Fibroblast of skin of left biceps (primary cell): ENCODE measurements at regions not wholly inside any gene's neighbourhood (a gene's known extent, or its start where the extent isn't known, plus 50 kb on each side); places are given as distances from the start of the nearest gene placed in this dataset.
"Not testable (repeated sequence)": the region's sequence is repeated elsewhere in the genome, so short reads cannot be mapped to it uniquely, and the experiment has no call there.

Source experiments
- DNase-seq, 2 experiments: peaks; one replicate each; pipeline ENCODE4 v3.0.0-alpha.2; 2013; ENCODE audit warnings: low read depth in 2 of 2

DNA sequence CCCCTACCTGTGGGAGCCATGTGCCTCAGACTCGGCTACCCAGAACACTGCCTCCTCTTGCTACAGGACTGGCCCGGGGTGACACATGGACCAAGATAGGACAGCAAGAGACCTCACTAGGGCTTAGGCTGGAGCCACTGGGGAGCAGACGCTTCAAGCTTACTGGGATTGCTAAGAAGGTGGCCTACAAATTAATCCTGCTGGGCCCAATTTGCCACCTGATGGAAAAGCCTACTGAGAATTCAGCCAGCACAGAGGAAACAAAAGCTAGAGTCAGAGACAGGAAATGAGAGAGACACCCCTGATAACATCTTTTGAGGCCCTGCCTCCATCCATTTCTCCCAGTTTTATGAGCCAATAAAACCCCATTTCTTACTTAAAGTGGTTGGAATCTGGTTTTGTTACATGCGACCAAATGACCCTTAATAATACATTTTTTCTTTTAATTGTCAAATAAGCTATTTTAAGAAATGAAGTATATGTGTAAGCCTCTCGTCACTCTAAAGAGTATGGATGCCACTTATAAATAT, 282.1 kb downstream of the CXCL12 start:
- DNase-seq: no peak

DNA sequence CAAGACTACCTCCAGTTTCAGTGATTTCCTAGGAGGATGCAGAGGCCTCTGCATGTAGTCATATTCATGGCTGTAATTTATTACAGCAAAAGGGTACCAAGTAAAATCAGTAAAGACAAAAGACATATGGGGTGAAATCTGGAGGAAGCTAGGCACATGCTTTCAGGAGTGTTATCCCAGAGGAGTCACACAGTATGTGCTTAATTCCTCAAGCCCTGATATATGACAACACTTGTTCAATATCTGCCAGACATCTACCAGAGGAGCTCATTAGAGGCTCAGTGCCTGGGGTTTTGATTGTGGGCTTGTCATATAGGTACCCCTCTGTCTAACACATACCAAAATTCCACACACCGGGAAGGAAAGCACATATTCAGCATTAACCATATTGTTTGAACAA, 283.8 kb downstream of the CXCL12 start:
- no peak for DNase-seq

- no peak for DNase-seq
These were observed 285.4 kb downstream of the CXCL12 start for GRCh38 chr10:44099511-44099910.

- not testable (repeated sequence) for DNase-seq
These were observed 288.7 kb downstream of the CXCL12 start for GRCh38 chr10:44096217-44096616.

- no peak for DNase-seq
These were observed 295.2 kb downstream of the CXCL12 start for GRCh38 chr10:44089671-44090070.

DNA sequence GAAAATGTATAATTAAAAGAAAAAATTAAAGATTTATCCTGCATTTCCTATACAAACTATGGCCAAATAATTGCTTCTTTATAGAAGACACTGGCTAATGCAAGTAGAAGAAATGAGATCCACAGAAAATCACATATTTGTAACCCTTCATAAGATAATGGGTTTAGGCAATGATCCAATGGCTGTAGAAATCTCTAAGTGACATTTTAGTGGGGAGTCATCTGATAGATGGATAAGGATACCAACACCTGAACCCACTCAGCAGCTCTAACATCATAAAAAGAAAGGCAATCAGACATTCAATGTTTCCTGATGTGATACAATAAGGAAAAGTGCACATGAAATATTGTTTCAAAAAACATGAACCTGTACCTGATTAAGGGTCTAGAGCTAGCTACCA, 297.5 kb downstream of the CXCL12 start:
- DNase-seq: no peak

GRCh38 chr10:44083719-44084400, 301.0 kb downstream of the CXCL12 start:
- DNase-seq: no peak

DNA sequence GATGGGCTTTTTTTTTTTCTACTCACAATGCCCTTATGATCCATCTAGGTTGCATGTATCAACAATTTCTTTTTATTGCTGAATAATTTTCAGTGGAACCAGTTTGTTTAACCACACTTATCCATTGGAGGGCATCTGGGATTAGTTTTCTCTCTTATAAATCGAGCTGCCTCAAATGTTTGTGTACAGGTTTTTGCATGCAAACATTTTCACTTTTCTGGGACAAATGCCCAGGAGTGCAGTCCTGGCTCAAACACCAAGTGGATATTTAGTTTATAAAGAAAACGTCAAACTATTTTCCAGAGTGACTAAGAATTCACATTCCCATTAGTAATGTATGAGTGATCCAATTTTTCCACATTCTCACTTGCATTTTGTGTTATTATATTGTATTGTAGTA, 313.4 kb downstream of the CXCL12 start:
- peak; percentile 84 to 86 for DNase-seq

GRCh38 chr10:44070282-44070681, 314.6 kb downstream of the CXCL12 start:
- DNase-seq: no peak

DNA sequence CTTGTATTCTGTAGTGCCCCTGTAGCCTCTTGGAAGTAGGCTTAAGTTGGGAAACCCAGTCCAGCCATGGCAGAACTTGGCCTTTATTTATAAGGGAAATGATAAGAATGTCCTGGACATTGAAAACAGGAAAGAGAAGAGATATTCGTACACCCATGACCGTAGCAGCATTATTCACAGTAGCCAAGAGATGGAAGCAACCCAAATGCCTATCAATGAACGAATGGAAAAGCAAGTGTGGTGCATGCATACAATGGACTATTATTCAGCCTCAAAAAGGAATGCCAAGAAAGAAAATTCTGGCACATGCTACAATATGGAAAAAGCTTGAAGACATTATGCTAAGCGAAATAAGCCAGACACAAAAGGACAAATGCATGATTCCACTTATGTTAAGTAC, 315.3 kb downstream of the CXCL12 start:
- DNase-seq: no peak

- DNase-seq: no peak
These were observed 316.0 kb downstream of the CXCL12 start for GRCh38 chr10:44068716-44069482.

DNA sequence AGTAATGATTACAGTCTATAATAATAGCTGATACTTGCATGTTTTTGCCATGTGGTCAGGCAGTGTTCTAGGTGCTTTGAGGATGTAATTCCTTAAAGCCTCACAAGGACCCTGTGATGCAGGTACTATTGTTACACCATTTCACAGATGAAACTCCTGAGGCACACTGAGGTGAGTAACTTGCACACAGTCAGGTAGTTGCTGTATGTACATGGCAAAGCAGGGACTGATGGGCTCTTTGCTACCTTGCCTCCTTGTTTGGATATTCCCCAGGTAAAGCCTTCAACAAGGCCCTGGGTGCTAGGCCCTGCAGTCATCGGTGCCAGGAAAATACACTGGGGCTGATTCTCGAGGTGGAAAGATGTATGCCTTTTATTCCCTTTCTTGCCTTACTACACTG, 317.5 kb downstream of the CXCL12 start:
- DNase-seq: no peak

DNA sequence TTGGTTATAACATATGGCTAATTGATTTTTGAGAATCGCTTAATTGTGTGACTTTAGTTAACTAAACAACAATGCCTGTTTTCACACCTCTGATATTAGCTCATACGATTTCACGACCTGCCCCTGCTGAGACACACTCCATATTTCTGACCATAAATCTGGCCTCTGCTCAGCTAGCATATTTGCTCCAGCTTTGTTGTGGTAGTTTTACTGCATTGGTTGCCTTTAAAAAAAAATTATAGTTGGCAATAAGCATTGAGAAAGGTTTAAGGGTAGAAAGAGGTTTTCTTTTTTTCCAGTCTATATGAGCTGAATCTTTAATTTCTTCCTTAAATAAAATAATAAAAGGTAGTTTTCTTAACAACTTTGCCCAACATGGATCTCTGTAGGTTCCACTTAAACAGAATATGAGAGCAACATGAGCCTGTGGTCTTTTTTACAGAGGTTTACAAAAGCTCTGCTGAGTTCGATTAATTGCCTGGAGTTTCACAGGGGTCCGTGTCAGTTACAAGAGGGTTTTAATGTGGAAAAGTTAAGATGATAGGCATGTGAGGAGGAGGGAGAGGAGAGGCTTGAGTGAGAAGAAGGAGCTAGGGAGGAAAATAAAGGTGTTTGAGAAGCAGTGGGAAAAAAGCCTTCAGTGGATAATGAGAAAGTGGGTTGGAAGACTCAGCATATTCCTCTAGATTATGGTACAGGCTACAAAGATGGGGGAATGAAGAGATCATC, 318.2 kb downstream of the CXCL12 start:
- no peak for DNase-seq

GRCh38 chr10:44065788-44066526, 318.9 kb downstream of the CXCL12 start:
- DNase-seq: no peak

GRCh38 chr10:44064987-44065787, 319.7 kb downstream of the CXCL12 start:
- no peak for DNase-seq

DNA sequence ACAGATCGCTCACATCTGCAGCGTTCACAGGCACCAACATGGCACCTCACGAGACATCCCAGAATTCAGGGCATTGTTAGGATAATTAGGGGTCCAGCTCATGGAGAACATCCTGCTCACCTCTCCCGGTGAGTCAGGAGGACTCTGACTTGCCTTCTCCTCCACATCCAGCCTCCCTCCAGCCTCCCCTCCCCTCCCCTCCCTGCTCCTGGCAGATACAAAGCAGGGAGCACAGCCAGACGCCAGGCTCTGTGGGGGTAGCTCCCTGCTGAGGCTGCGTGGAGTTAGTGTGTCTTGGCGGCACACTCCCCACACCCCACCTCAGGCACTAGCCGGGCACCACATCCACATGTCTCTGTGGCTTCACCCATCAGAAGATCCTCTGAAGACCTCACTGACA, 320.6 kb downstream of the CXCL12 start:
- no peak for DNase-seq

DNA sequence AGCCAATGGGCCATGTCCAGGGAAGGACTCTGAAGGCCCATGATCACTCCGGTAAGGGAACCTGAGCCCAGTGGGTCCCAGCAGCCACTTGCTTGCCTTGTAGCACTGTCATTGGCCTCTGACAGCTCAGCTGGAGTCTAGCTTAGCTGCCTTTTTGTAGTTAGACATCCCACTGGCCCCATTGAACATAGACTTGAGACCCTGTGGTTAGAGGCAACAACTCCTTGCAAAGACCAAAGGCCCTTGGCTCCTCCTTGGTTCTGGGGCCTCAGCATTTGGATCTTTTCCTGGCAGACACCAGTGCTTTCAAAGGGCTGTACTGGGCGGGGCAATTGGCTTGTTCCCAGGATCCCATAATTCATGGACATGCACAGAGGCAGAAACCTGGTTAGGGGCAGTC, 321.2 kb downstream of the CXCL12 start:
- DNase-seq: no peak

- DNase-seq: no peak
These were observed 324.2 kb downstream of the CXCL12 start for GRCh38 chr10:44060719-44061118.

DNA sequence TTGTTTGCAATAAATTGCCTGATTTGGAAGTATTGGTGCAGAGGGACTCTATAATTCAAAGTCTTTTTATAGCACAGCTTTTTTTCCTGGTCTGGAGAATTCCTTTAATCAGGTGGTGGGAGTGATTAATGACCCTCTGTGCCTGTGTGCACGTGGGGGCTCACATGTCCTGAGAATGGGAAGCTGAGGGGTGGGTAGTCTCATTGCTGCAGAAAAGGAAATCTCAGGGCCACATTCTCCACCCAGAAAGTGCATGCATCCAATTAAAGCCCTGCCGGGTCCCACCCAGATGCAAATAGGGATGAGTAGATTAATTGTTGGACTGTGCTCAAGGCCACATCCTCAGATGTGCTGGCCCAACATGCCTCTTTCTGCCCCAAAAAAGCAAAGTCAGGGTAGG, 324.7 kb downstream of the CXCL12 start:
- DNase-seq: no peak

DNA sequence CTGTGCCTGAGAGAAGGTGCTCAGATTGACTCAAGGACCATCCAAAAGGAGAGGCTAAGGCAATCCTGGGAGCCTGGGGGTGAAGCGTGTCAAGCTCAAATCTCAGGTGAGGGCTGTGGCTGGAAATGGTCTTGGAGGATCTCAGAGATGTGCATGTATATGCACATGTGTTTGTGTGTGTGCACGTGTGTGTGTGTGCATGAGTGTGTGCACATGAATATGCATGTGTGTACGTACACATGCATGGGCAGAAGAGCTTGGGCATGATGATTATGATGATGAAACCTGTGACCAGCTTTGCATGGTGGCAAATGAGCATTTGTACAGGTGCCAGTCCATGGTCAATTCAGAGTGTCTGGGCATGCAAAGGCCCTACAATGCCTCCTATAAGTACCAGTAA, 326.6 kb downstream of the CXCL12 start:
- no peak for DNase-seq
